Germinal center (tissue), 1 donor: ENCODE measurements at regions not wholly inside any gene's neighbourhood (a gene's known extent, or its start where the extent isn't known, plus 50 kb on each side); places are given as distances from the start of the nearest gene placed in this dataset.
"Not testable (repeated sequence)": the region's sequence is repeated elsewhere in the genome, so short reads cannot be mapped to it uniquely, and the experiment has no call there.

ENCODE experiments used
- DNase-seq: peaks from one replicate; pipeline ENCODE4 v3.0.0; 2012; ENCODE audit warnings: mixed read lengths, low spot score

GRCh38 chr10:78596556-78596955 lies 472.2 kb upstream of the ZMIZ1 start:
- no peak for DNase-seq

- DNase-seq: no peak
Observed at GRCh38 chr10:78597796-78598555, 470.8 kb upstream of the ZMIZ1 start.

DNA sequence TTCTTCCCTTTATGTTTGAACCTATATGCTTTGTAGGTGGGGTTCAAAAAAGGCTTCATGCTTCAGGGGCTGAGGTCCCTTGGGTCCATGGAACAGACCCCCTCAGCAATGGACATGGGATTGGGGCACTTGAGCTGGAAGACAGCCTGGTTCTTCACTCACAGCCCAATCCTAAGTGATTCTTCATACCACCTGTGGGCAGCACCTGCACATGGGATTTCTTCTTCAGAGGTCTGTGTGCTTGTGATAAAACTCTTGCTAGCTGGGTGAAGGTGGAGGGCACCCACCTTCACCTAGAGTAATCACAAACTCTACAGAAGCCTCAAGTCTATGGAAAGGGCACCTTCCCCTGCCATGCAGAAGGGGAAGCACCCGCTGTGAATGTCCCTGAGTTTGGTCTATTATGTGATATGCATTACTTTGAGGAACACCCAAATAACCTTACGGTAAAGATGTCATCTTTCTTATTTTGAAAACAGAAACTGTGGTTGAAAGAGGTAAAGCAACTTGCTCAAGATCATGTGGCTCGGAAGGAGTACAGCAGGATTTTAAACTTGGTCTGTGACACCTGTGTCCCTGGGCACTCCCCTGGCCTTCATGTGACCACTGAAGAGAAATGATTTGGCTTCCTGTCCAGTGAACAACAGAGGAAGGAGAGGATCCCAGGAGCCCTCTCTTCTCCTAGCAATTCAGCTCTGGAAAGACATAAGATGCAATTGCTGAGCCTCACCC lies 469.5 kb upstream of the ZMIZ1 start:
- DNase-seq: no peak

GRCh38 chr10:78600121-78600665 lies 468.6 kb upstream of the ZMIZ1 start:
- DNase-seq: no peak

DNA sequence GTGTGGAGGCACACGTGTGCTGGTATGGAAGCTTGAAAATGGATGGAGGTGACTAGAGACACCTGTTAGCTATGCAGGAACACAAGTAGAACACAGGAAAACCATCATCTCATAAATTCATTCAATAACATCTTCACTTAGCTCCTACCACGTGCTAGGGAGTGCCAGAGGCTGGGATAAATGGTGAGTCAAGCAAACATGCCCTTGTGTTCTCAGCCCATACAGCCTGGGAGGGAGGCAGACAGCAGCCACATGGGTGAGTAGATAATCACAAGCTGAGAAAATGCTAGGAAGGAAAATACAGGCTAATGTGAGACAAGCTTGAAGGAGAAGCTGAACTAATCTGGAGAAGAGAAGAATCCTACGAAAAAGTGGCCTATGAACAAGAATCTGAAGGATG lies 468.0 kb upstream of the ZMIZ1 start:
- no peak for DNase-seq

DNA sequence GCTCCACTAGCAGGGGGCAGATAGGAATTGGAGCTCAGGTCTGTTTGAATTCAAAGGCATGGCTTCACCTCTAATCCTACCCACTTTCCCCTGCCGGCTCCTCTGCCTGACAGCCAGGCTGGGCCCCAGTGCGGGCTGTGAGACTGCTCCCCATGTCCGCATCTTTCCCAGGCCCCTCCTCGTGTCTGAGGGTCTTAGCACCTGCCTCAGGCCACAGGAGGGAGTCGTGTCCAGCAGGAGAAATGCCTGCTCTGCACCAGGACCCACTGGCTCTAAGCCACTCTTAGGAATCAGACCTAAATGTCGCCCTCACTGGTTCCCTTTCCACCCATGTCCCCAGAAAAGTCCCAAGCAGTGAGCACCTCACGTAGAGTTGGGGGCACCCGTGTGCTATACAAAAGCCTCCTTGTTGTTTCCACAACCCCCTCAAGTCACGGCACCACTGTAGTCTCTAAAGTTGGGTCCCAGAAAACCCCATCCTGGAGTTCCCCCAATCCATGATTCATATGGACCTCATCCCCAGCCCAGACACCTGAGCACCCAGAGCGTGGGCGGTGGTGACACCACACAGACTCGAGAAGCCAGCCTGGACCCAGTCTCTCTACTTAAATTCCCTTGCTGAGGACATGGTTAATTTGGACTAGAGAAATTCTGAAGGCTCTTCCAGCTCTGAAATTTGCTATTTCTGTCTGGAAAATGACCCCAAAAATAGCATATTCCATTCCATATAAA lies 466.4 kb upstream of the ZMIZ1 start:
- no peak for DNase-seq

DNA sequence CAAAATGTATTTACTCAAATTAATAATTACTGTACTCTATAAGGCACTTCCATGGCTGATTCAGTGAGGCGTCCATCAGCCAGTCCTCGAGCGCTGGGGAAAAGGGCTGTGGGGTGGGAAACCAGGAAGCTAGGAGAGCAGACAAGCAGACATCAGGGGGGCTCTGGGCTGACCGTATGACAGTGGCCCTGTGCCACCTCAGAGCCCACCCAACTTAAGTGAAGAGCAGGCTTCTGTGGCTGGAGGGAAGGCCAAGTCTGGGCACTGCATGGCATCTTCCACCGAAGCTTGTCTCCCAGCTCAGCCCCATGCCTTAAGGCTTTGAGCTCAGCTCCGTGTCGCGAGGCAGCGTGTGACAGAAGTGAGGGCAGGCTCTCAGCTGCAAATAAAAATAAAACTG lies 464.5 kb upstream of the ZMIZ1 start:
- no peak for DNase-seq

DNA sequence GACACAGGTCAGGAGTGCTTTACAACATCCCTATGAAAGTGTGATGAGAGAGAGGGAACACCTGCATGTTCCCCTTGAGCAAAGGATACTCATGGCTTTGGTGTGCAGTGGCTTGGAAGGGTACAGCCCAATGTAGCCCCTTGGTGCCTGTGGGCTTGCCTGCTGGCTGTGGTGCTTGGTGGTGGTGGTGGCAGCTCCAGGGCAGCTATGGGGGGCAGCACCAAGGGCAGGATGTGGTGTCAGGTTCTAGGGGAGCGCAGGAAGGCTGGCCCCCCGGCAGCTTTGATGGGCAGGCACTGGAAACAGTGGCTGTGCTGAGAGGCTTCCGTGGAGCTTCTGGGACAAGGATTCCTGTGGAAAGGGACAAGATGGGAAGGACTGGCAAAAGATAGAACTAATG lies 464.0 kb upstream of the ZMIZ1 start:
- no peak for DNase-seq

- DNase-seq: no peak
Observed at GRCh38 chr10:78605800-78606350, 462.9 kb upstream of the ZMIZ1 start.

- DNase-seq: not testable (repeated sequence)
Observed at GRCh38 chr10:78606766-78607165, 462.0 kb upstream of the ZMIZ1 start.

DNA sequence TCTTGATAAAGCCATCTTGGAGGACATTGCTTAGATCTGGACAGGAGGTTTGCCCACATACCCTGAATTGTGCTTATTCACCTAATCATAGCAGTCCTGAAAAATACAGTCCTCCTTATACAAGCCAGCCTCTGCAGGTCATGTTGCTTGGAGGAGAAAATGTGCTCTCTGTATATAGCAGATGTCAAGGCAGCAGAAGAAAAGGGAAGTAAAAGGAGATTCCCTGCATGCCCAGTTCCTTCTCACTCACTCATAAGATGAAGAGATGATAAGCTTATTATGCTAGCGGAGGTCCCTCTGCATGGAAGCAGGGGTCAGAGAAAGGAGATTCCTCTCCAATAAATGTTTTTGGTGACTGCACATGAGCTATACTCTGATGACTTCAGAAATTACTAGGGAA lies 458.8 kb upstream of the ZMIZ1 start:
- no peak for DNase-seq

GRCh38 chr10:78613132-78613531 lies 455.6 kb upstream of the ZMIZ1 start:
- no peak for DNase-seq

DNA sequence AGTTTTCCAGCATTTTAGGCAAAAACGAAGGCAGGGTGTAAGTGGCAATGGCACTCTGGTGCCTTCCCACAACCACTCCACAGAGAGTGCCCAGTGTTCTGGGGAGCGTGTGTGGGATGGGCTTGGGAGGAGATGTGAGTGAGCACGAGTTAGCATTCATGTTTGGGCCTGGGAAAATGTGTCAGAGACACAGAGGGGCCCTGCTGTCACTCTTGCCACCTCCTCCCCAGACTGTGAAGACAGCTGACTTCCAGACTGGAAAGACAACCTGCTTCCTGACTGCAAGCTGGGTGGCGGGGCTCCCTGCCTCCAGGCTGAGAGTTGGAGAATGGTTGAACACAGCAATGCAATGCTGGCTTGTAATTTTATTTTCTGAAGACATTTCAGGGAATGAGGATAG lies 454.5 kb upstream of the ZMIZ1 start:
- no peak for DNase-seq

GRCh38 chr10:78614744-78615143 lies 454.0 kb upstream of the ZMIZ1 start:
- DNase-seq: no peak

- DNase-seq: no peak
Observed at GRCh38 chr10:78616125-78616695, 452.6 kb upstream of the ZMIZ1 start.

DNA sequence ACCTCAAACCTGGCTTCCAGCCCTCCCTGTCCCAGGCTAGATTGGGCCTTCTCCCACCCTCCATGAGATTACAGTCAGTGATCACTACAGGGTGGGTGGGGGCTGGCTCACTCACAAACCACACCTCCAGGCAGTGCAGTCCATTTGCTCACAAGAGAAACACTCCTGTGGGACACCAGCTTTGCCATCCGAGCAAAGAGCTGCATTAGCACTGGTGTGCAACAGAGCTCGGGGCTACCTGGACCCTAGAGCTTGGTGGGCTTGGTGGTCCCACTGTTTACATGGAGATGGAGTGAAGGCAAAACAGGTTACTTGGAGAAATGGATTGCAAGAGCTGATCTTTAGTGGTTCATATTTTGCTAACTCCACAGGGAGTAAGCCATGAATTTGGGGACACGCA lies 451.7 kb upstream of the ZMIZ1 start:
- no peak for DNase-seq

DNA sequence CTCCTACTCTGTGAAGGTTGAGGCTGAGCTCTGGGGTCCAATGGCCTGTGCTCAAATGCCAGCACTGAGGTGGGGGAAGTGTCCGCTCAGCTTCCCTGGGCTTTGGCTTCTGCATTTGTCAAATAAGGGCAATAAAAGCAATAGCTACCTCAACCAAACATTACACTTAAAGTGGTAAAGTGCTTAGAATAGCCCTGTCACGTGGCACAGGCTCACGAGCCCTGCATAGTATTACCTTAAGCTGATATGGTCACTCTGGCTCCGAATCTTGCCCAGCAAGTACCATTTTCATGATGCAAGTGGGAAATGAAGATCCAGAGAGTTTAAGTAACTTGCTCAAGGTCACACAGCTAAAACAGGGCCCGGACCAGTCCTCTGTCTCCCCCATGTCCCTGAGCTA lies 451.1 kb upstream of the ZMIZ1 start:
- DNase-seq: no peak

DNA sequence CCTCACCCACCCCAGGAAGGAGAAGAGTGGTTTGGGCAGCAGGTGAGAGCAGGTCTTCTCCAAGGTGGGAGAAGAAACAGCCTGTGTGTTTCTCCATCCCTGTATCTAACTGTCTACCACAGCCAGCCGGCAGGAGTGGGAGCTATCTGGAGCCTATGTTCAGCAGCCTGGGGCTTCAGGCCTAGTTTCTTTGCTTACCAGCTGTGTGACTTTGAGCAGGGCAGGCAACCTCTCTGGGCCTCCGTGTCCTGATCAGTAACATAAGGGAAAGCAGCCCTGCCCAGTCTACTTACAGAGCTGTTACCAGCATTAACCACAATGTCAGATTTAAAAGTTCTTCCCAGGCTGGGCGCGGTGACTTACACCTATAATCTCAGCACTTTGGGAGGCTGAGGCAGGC lies 450.7 kb upstream of the ZMIZ1 start:
- DNase-seq: no peak

DNA sequence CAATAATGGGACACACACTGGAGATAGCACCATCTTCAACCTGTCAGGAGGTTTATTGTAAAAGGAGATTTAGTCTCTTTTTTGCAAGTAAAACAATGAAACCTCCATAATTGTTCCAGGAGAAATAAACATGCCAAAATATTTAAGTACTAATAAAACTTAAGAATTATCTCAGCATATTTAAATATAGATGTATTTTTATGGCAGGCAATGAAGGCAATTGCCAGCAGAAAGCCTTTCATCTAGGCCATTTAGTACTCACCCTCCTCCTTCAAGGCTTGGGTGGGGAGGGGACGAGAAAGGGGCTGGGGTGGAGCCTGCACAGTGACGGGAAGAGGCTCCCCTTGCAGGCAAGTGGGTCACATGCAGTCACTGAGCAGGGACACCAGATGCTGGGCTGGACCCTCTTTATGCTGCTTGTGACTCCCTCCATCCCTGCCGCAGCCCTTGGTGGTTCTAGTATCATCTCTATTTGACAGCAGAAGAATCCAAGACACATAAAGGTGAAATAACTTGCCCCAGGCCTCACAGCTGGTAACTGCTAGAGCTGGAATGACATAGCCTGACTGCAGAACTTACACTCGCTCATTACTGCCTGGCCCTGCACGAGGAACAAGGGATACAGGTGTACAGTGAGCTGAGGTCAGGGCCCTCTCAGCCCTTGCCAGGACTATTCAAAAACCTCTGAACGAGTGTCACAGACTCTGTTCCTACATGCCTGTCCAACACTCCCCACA lies 449.5 kb upstream of the ZMIZ1 start:
- DNase-seq: no peak

DNA sequence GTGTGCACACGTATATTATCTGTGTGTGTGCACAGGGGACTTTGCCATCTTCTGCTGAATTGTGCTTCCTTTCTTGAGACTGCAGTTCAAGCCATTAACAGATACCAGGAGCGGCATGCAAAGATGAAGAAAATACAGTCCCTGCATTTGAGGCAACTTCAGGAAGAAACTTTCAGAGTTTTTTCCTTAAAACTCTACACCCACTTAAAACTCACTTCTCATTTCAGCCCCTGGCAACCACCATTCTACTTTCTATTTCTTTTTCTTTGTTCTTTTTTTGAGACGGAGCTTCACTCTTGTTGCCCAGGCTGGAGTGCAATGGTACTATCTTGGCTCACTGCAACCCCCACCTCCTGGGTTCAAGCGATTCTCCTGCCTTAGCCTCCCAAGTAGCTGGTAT lies 448.9 kb upstream of the ZMIZ1 start:
- no peak for DNase-seq
